ENCODE measurements at regions not wholly inside any gene's neighbourhood (a gene's known extent, or its start where the extent isn't known, plus 50 kb on each side); places are given as distances from the start of the nearest gene placed in this dataset.

DNA sequence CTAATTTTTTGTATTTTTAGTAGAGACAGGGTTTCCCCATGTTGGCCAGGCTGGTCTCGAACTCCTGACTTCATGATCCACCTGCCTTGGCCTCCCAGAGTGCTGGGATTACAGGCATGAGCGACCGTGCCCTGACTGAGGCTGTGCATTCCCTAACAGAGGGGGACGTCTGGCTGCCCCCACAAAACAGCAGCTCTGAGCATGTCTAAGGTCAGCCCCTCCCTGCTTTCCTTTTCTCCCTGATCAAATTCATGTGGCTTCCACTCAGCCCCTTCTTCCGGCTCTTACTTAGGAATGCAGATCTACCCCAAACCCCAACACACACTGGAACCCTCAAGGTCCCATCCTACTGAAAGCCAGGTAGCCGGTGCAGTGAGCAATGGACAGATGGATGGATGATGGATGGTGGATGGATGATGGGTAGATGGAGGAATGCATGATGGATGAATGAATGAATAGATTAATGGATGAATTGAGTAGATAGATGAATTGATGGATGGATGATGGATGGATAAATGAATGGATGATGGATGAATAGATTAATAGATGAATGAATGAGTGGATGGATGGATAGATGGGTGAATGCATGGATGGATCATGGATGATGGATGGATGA is 91.5 kb upstream of the BHLHE23 start (continued):
- TF ChIP-seq TCF7 (IDR thresholded peaks at IDR 0.05; ENCODE audit: low read depth) (no peak), ZBTB38 (CRISPR knock-in tag; IDR thresholded peaks at IDR 0.05) (no peak), MXD4 (CRISPR knock-in tag; IDR thresholded peaks at IDR 0.05) (no peak), ZNF44 (CRISPR knock-in tag; IDR thresholded peaks at IDR 0.05) (no peak), KAT8 (CRISPR knock-in tag; IDR thresholded peaks at IDR 0.05) (no peak), ZNF441 (CRISPR knock-in tag; IDR thresholded peaks at IDR 0.05; ENCODE audit: borderline replicate concordance) (no peak), GFI1 (CRISPR knock-in tag; IDR thresholded peaks at IDR 0.05; ENCODE audit: borderline replicate concordance) (no peak), KLF13 (CRISPR knock-in tag; IDR thresholded peaks at IDR 0.05) (no peak)
- TF ChIP-seq, protein P1, sequence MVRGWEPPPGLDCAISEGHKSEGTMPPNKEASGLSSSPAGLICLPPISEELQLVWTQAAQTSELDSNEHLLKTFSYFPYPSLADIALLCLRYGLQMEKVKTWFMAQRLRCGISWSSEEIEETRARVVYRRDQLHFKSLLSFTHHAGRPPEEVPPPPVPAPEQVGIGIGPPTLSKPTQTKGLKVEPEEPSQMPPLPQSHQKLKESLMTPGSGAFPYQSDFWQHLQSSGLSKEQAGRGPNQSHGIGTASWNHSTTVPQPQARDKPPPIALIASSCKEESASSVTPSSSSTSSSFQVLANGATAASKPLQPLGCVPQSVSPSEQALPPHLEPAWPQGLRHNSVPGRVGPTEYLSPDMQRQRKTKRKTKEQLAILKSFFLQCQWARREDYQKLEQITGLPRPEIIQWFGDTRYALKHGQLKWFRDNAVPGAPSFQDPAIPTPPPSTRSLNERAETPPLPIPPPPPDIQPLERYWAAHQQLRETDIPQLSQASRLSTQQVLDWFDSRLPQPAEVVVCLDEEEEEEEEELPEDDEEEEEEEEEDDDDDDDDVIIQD (CRISPR knock-in tag; IDR thresholded peaks at IDR 0.05; ENCODE audit: low read depth) = no peak

DNA sequence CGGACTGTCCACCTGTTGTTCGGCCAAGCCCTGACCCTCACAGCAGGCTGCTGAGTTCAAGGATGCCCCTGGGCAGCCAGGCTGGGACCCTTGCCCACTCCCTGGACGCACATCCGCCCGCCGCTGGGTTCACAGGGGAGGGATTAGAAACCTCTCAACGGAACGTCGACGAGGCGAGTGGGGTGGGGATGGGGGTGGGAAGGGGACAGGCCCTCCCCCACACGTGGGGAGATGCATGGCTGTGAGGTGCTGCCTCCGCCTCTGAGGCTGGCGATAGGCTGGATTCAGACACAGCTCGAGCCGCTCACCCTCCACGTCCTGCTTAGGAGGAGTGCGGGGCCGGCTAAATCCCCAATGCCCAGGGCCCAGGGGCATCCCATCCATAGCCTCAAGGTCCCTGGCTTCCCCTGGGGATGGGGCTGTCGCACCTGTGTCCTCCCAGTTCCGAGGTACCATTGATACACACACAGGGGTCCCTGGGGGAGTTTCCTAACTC is 90.6 kb upstream of the BHLHE23 start:
- 35% methylated on average over 20 of the region's 21 CpGs for WGBS (ENCODE audit: low lambda C conversion rate)
- no peak for FAIRE-seq
- Histone ChIP-seq H3K27me3 (ENCODE audit: control insufficient read depth in 1 of 2, insufficient read depth in 2 of 2, low read length in 2 of 2) (peaks cover 33 to 62% of the 10 kb centered on the region in 2 experiments), H3K79me2 (ENCODE audit: insufficient read depth, low read length) (no peaks in the 10 kb centered on the region), H3K36me3 (replicated peaks in 1 of 2; ENCODE audit: control insufficient read depth in 1 of 2, insufficient read depth in 2 of 2, low read length in 2 of 2) (no peaks in the 10 kb centered on the region), H3K9ac (ENCODE audit: insufficient read depth, low read depth, low read length) (no peak overlapping the region), H3K4me1 (ENCODE audit: insufficient read depth, low read length) (peaks cover 9% of the 10 kb centered on the region; the same call in 1 of the 2 replicates), H3K4me3 (replicated peaks in 1 of 3; ENCODE audit: insufficient read depth in 1 of 3, low read depth in 2 of 3, low read length in 3 of 3) (no peak overlapping the region), H2AFZ (ENCODE audit: low read length) (no peak overlapping the region), H4K20me1 (ENCODE audit: insufficient read depth, low read length) (peaks cover 12% of the 10 kb centered on the region; the same call in 1 of the 2 replicates), H3K27ac (ENCODE audit: extremely low read length, insufficient read depth, low read length) (no peak overlapping the region), H3K4me2 (ENCODE audit: low read depth, low read length) (no peak overlapping the region), H3K9me3 (ENCODE audit: low read length) (no peaks in the 10 kb centered on the region)
- CTCF ChIA-PET (ENCODE audit: low intra/inter-chr PET ratio, low total read pairs) = no interaction called here
- intact Hi-C loops (cut with micrococcal nuclease; ENCODE audit: unreplicated experiment) = no loop called here
- no peak for DNase-seq (ENCODE audit: low spot score)
- in situ Hi-C loops (cut with HindIII; ENCODE audit: extremely low pct_ligation_motif_present, low pct_unique_long_range_greater_than_20kb) = no loop called here
- no TSS peak for BruUV-seq (replicated peaks)
- no peak for ATAC-seq
- POLR2A ChIA-PET = no interaction called here
- TF ChIP-seq ZNF484 (CRISPR knock-in tag; IDR thresholded peaks at IDR 0.05; ENCODE audit: borderline replicate concordance, low read depth) = no peak
- TF ChIP-seq, protein P2, sequence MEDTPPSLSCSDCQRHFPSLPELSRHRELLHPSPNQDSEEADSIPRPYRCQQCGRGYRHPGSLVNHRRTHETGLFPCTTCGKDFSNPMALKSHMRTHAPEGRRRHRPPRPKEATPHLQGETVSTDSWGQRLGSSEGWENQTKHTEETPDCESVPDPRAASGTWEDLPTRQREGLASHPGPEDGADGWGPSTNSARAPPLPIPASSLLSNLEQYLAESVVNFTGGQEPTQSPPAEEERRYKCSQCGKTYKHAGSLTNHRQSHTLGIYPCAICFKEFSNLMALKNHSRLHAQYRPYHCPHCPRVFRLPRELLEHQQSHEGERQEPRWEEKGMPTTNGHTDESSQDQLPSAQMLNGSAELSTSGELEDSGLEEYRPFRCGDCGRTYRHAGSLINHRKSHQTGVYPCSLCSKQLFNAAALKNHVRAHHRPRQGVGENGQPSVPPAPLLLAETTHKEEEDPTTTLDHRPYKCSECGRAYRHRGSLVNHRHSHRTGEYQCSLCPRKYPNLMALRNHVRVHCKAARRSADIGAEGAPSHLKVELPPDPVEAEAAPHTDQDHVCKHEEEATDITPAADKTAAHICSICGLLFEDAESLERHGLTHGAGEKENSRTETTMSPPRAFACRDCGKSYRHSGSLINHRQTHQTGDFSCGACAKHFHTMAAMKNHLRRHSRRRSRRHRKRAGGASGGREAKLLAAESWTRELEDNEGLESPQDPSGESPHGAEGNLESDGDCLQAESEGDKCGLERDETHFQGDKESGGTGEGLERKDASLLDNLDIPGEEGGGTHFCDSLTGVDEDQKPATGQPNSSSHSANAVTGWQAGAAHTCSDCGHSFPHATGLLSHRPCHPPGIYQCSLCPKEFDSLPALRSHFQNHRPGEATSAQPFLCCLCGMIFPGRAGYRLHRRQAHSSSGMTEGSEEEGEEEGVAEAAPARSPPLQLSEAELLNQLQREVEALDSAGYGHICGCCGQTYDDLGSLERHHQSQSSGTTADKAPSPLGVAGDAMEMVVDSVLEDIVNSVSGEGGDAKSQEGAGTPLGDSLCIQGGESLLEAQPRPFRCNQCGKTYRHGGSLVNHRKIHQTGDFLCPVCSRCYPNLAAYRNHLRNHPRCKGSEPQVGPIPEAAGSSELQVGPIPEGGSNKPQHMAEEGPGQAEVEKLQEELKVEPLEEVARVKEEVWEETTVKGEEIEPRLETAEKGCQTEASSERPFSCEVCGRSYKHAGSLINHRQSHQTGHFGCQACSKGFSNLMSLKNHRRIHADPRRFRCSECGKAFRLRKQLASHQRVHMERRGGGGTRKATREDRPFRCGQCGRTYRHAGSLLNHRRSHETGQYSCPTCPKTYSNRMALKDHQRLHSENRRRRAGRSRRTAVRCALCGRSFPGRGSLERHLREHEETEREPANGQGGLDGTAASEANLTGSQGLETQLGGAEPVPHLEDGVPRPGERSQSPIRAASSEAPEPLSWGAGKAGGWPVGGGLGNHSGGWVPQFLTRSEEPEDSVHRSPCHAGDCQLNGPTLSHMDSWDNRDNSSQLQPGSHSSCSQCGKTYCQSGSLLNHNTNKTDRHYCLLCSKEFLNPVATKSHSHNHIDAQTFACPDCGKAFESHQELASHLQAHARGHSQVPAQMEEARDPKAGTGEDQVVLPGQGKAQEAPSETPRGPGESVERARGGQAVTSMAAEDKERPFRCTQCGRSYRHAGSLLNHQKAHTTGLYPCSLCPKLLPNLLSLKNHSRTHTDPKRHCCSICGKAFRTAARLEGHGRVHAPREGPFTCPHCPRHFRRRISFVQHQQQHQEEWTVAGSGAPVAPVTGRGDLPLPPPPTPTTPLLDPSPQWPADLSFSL (CRISPR knock-in tag; IDR thresholded peaks at IDR 0.05) = no peak
- TF ChIP-seq TBL1XR1 (IDR thresholded peaks at IDR 0.05; ENCODE audit: borderline replicate concordance, low read length, partially characterized antibody) = no peak
- TF ChIP-seq ZNF556 (CRISPR knock-in tag; IDR thresholded peaks at IDR 0.05; ENCODE audit: borderline replicate concordance) = no peak
- TF ChIP-seq GATAD1 (CRISPR knock-in tag; IDR thresholded peaks at IDR 0.05) = no peak
- TF ChIP-seq ZNF430 (CRISPR knock-in tag; IDR thresholded peaks at IDR 0.05) = no peak

All from HepG2 (cell line).